NCI-H82 treated with DMSO at 0.1 percent for 48 hours (cell line): ENCODE measurements at regions not wholly inside any gene's neighbourhood (a gene's known extent, or its start where the extent isn't known, plus 50 kb on each side); places are given as distances from the start of the nearest gene placed in this dataset.

Source experiments
- DNase-seq: peaks from one replicate; lab custom pipeline; 2025; ENCODE audit not compliant: unreplicated experiment; lab: John Stamatoyannopoulos, UW

GRCh38 chr3:102529452-102529851 is 94.6 kb downstream of the ZPLD1 start:
- DNase-seq, result peak; percentile 25

GRCh38 chr3:102530415-102531181 is 95.8 kb downstream of the ZPLD1 start:
- DNase-seq, result no peak

GRCh38 chr3:102531686-102532085 is 96.9 kb downstream of the ZPLD1 start:
- no peak for DNase-seq

- no peak for DNase-seq
These were observed 98.1 kb downstream of the ZPLD1 start for GRCh38 chr3:102532901-102533300.

GRCh38 chr3:102533784-102534183 is 99.0 kb downstream of the ZPLD1 start:
- DNase-seq, result no peak

GRCh38 chr3:102536456-102536855 is 101.6 kb downstream of the ZPLD1 start:
- DNase-seq, result peak; percentile 94

- DNase-seq, result no peak
These were observed 102.3 kb downstream of the ZPLD1 start for GRCh38 chr3:102537123-102537522.

GRCh38 chr3:102544741-102545140 is 109.9 kb downstream of the ZPLD1 start:
- DNase-seq, result no peak

GRCh38 chr3:102545276-102545675 is 110.5 kb downstream of the ZPLD1 start:
- no peak for DNase-seq

- no peak for DNase-seq
These were observed 119.1 kb downstream of the ZPLD1 start for GRCh38 chr3:102553876-102554275.

- peak; percentile 31 for DNase-seq
These were observed 135.7 kb downstream of the ZPLD1 start for GRCh38 chr3:102570511-102570910.

- DNase-seq, result no peak
These were observed 136.2 kb downstream of the ZPLD1 start for GRCh38 chr3:102571006-102571405.

- no peak for DNase-seq
These were observed 137.0 kb downstream of the ZPLD1 start for GRCh38 chr3:102571720-102572384.

- DNase-seq, result no peak
These were observed 138.7 kb downstream of the ZPLD1 start for GRCh38 chr3:102573483-102574028.

GRCh38 chr3:102574355-102574754 is 139.5 kb downstream of the ZPLD1 start:
- DNase-seq, result no peak

- DNase-seq, result no peak
These were observed 141.8 kb downstream of the ZPLD1 start for GRCh38 chr3:102576651-102577050.

- no peak for DNase-seq
These were observed 142.4 kb downstream of the ZPLD1 start for GRCh38 chr3:102577082-102577789.

GRCh38 chr3:102580760-102581159 is 145.9 kb downstream of the ZPLD1 start:
- no peak for DNase-seq

- no peak for DNase-seq
These were observed 151.7 kb downstream of the ZPLD1 start for GRCh38 chr3:102586485-102586884.

- no peak for DNase-seq
These were observed 159.2 kb downstream of the ZPLD1 start for GRCh38 chr3:102593812-102594602.

- no peak for DNase-seq
These were observed 160.2 kb downstream of the ZPLD1 start for GRCh38 chr3:102595057-102595456.
